Activated naive CD4-positive, alpha-beta T cell treated with Interleukin-2 at 50 U/mL for 16 hours (primary cell): ENCODE measurements at regions not wholly inside any gene's neighbourhood (a gene's known extent, or its start where the extent isn't known, plus 50 kb on each side); places are given as distances from the start of the nearest gene placed in this dataset.
"Not testable (repeated sequence)": the region's sequence is repeated elsewhere in the genome, so short reads cannot be mapped to it uniquely, and the experiment has no call there.

ENCODE experiments used
- DNase-seq: peaks from one replicate; pipeline ENCODE4 v3.0.0-alpha.2; 2020

DNA sequence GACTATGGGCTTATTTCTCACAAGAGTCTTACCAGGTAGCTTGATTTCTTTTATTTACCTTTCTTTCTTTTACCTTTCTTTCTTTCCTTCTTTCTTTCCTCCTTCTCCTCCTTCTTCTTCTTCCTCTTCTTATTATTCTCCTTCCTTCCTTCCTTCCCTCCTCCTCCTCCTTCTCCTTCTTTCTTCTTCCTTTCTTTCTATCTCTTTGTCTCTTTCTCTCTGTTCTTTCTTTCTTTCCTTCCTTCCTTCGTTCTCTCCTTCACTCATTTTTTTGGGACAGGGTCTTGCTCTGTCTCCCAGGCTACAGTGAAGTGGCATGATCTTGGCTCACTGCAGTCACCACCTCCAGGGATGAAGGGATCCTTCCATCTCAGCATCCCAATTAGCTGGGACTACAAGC is 363.6 kb upstream of the MAF start:
- DNase-seq: no peak

DNA sequence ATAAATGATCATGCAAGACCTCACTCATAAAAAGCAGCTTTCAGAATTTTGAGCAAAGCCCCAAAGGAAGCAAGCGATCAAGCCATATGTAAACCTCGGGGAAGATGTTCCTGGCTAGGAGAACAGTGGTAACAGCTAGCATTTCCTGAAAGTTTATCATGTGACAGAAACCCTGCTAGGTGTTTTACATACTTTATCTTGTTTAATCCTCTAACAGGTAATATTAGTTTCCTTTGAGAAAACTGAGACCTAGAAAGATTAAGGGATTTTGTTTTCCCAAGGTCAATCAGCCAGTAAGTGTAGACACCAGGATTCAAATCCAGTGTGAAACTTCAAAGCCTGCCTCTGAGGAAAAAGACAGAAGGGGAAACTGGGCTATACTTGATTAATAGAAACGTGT is 362.4 kb upstream of the MAF start:
- no peak for DNase-seq

DNA sequence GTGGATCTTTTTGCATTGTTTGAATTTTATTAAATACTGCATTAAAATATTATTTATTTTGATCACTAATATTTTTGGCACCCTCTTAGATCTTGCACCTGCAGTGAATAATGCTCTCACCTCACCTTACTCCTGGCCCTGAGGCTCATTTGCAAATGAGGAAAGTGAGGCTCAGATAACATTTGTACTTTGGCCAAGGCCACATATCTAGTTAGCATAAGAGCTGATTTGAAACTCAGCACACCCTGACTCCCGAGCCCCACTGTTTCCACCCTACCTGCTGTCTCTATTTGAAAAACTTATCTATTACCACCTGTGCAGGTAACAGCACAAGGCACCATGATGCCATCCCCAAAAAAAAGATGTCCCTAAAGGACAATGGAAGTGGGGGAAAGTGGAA is 358.7 kb upstream of the MAF start:
- no peak for DNase-seq

DNA sequence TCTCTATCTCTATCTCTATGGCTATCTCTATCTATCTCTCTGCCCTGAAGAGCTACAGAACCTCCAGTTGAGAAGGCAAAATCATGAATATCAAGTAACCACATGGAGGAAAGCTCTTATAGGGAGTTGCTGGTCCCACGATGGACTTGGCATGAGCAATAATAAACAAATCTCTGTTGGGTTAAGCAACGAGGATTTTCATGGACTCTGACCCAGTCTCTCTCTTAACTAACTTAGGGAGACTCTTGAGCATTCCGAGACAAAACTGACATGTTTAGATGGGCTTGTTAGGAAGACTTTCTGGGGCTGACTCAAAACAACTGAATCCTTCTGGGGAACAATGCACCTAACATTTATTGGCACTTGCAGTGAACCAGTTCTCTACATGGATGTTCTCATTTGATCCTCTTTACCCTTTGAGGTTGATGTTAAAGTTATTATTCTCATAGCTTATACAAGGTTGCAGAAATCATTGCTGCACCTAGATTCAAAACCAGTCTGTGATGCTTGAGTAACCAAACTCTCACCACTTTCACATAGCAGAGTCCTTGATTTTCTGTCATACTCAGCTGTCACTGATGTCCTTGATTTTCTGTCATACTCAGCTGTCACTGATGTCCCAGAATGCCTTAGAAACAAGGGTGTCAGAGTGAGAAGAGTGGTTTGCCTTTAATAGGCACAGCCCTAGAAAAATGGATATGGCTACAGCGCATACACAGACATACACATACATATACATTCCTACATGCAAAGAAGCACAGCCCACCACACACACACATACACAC is 354.6 kb upstream of the MAF start:
- no peak for DNase-seq

DNA sequence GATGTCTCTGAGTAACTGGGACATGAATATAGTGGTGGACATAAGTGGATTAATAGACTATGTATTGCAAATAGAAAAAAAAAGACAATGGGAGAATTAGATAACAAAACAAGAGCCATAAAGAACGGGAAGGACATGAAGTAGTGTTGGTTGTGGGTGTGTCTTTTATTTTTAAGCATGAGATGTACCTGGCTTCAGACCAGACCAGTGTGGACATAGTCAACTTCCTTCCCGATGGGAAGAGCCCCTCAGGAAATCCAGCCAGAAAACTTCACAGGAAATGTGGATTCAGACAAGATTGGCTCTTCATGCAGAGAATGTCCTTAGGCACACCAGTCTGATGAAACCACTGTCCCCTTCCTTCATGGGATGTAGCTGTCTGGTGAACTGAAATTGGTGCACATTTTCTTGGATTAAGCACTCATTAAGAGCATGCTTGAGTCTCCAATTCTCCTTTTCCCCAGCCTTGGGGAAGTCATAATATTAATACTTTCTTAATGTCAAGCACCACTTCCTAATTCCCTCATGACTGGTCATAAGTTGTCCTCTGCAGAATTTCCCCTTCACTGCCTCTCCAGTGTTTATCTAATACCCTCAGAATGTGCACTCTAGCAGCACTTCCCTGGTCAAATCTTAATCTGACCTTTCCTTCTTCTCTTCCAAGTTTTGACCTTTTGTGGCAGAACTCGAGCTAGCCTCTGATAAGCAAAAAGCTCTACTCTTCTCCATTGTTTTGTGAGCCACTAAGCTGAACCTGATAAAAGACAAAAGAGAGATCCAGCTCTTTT is 350.6 kb upstream of the MAF start:
- no peak for DNase-seq

DNA sequence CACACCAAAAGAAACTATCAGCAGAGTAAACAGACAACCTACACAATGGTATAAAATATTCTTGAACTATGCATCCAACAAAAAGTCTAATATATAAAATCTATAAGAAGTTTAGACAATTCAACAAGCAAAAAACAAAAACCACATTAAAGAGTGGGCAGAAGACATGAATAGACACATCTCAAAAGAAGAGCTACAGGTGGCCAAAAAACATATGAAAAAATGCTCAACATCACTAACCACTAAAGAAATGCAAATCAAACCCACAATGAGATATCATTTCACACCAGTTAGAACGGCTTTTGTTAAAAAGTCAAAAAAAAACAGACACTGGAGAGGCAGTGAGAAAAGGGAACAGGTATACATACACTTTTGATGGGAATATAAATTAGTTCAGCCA is 348.9 kb upstream of the MAF start:
- DNase-seq: no peak

DNA sequence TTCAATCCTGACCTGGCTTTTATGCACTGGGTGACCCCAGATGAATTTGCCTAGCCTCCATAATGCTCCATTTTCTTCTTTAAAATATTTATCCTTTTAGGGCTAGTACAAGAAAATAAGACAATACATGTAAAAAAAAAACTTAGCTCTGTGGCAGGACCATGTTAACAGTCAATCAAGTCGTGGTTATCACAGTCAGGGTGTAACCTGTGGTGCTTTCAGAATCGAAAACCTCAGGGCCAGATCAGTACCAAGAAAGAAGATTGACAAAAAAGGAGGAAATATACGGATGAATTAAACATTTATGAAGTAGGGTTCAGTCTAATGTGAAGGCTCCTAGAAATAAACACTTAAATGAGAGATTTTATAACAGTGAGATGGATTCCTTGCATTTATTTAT is 347.2 kb upstream of the MAF start:
- no peak for DNase-seq

DNA sequence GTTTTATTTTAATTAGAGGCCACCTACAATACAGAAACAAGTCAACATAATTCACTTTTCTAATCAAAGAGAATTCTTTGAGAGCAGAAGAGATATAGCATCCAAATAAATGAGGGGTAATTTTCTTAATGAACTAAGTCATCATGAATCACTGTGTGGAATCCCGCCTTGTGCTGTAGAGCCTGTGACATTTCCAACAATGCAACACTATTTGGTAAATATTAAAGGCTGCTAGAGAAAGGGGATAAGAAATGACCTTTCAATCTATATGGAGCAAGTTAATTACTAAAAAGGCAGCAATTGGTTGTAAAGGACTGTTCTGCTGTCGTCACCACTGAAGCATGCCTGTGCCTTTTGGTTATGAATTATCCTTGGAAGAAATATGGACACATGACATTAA is 345.7 kb upstream of the MAF start:
- no peak for DNase-seq

DNA sequence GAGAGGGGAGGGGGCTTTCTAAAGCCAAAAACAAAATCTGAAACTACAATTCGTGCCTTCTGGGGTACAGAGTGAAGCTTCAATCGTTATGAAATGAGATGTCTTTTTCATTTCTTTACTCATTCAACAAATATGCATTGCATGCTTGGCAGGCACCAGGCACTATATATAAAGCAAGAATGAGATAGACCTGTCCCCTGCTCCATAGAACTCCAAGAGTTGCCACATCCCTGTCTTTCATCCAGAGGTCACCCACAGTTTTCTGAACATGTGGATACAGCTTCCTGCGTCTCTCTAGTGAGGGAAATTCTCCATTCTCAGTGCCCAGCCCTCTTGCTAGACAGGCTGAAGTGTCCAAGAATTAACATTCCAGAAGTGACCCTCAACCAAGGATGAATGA is 343.2 kb upstream of the MAF start:
- DNase-seq: no peak

DNA sequence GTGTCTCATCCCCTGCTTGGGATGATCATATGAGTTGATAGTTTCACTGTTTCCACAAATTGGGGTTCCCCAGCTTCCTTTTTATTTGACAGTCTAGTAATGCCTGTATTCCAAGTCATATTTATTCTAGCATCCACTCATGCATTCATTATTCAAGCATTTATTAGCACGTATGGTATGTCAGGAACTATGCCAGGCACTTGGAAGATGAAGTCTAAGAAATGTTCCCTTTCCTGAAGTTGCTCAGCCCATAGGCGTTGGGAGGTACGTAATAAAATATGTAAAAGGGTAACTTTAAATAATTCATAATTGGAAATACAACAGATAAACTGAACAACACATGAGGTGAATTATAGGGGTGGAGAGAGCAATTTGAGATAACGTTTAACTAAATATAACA is 338.0 kb upstream of the MAF start:
- DNase-seq: no peak

DNA sequence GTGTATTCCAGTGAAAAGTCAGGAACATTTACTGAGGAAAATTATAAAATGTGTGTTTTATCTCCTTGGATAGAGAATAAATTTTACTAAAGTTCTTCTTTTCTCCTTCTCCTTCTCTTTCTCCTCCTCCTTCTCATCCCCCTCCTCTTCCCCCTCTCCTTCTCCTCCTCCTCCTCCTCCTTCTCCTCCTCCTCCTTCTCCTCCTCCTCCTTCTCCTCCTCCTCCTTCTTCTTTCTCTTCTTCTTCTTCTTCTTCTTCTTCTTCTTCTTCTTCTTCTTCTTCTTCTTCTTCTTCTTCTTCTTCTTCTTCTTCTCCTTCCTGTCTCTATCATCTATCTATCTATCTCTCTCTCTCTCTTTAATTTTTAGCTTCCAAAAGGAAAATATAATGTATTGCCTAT is 337.1 kb upstream of the MAF start:
- not testable (repeated sequence) for DNase-seq

DNA sequence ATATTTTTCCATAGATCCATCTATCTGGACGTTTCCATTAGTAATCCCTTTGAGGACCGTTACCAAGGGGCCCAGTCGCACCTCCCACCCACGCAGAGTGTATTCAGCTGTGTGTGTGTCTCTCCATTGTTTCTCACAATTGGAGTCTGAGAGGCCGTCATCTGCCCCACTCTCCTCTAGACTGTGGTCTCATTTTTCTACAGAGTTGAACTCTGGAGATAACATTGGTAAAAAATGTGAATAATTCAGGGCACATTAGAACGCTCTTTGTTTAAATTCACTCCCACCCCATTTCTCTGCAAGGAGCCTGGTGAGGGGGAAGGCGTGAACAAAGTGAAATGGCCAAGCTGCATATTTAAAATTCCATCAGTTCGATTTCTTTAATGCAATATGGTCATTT is 333.1 kb upstream of the MAF start:
- DNase-seq: no peak

DNA sequence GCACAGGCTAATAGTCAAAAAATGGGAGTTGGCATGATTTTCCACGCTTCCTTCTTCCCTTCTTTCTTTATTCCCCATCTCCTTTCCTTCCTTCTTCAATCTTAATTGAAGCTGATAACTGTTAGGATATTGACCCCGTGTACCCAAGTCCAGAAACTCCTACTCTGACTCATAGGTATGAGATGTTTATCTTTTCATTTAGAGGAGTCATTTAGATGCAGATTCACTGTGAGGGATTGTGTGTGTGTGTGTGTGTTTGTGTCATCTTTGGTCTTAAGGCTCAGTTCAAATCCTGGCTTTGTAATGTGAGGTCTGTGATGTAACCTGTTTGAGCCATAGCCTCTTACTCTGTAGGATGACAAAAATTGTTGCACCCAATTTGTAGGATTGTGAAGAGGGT is 332.0 kb upstream of the MAF start:
- DNase-seq: no peak

DNA sequence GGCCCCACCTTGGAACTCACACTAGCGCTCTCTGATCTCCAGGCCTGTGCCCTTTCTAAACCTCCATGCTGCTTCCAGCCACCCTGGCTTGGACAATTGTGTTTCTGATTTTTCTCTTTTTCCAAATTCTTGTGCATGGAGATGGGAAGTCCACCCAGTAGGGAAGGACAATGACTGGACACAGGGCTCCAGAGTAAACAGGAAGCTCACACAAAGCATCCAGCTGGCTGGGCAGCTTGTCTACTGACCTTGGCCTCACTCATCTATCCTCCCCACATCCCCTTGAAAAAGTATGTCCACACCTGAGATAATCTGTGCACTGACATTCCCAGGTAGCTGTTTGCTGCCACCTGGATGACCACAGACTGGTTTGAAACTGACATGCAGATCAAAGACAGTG is 331.2 kb upstream of the MAF start:
- no peak for DNase-seq

DNA sequence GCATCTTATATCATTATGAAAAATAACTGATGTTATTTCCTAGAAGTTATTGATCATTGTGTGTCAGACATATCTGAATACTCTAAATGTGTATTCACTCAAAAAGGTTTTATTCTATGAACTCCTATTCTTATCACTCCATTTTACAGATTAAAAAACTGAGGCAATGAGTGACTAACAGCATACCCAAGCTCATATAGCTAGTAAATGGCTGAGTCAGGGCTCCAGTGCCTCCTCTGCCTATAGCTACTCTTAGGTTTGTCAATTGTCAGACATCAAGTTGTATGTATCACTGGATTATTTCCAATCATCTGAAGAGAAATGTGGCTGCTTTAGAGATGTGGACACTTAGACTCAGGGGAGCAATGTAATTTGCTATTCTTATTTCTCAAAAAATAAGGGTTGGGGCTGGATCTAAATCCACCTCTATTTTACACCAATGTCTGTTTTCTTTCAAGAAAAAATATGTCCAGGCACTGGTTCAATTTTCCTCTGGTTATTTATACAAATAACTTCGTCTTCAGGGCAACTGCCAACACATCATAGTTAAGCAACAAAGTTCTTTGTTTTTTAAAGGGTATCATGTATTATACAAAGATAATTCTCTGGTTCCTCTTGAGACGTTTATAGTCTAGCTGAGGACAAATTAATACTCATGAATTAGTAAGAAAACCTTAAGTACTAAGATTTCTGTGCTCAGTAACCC is 328.9 kb upstream of the MAF start:
- no peak for DNase-seq

DNA sequence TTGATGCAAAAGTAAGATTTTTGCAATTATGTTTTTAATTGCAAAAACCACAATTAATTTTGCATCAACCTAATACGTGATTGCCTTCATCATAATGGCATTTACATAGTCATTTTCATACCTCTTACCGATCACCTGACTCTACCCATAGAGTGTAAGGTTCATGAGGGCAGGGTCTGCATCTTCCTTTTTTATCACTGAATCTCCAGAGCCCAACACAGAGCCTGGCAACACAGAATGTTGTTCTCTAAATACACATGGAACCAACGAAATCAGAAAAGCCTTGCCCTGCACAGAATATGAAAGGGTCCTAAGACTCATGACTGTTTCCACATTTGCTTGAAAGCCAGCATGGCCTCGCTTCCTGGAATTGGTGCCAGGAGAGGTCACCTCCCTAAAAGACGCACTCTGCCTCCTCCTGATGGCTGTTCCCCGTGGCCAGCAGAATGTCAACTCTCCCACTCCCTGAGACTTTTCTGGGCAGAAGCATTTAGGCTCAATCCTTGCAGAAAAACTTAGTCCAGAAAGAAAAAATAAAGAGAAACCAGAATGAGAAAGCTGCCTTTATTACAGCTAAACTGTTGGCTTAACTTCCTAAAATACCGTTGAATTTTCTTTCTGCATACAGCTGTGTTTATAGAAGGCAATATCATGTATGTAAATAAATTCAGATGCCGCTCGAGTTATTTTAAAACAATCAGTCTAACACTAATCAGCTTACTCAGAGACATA is 327.8 kb upstream of the MAF start:
- no peak for DNase-seq

DNA sequence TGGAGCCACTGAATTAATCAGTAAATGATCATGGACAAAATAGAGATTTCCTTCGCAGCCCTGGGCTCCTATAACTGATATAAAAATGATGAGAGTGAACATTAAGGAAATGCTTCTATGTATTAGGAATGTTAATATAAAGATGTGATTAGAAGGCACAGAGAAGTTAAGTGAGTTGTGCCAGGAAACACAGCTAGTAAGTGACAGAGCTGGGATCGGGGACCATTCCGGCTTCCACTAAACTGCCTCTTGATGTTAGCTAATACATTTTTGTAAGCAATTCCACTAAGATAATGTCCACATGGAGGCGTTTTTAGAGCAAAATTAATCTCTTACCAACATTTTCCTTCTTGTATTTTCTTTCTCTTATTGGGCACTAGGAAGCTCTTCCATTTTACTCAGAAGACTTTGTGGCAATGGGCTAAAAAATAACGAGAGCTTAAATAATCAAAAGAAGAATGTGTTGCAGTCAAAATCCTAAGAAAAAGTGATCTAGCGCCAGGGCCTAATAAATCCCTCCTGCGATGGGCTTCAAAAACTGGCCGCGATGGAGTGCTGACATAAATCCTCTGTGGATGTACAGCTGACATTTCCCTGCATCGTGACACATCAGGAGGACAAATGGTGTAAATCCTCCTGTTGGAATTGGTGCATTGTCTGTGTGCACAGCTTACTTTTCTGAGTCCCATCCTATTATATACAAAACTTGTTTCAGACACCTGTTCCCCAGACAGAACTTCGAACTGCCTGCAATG is 326.1 kb upstream of the MAF start:
- no peak for DNase-seq

DNA sequence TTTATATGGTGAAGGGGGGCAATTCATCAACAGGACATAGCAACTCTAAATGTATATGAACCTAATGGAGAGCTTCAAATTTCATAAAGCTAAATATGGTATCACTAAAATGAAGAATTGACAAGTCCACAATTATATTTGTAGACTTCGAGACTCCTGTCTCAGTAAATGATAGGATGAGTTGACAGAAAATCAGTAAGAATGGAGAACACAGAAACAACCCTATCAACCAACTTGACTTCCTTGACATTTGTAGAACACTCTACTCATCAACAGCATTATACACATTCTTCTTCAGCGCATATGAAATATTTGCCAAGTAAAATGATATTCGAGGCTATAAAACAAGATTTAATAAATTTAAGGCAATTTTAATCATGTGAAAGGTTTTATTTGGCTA is 322.9 kb upstream of the MAF start:
- no peak for DNase-seq

DNA sequence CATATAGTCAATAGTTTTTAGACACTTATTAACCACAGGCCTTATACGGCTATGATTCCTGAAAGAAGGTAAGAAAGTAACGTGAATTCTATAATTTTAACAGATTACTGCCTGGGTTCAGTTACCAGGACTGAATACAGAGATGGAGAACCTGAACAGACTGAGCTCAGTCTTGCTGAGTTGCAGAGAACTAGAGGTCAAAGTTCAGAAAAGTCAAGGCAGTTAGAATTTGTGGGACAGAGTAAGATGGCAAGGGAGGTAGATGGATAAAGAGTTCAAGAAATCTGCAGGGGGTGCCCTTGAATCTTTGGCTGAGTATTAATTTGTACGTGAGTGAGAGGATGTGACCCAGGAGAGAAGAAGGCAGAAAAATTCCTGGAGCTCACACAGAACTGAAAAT is 320.1 kb upstream of the MAF start:
- no peak for DNase-seq

DNA sequence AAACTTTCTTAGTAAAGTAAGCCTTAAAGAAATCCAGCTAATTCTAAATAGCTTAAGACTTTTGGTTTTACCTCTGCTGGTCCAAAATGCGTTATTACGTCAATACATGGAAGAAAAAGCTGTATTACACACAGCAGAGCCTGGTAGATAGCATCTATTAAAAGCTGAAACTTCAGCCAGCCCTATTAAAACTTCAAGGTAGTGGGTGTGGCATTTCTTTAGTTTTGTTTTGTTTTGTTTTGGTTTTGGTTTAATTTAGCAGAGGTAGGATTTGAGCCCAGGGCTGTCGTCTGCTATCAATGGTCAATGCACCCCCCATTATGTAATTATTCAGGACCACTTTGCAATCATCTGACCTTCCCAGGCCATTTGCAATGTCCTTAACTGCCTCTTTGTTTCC is 318.4 kb upstream of the MAF start:
- DNase-seq: no peak

DNA sequence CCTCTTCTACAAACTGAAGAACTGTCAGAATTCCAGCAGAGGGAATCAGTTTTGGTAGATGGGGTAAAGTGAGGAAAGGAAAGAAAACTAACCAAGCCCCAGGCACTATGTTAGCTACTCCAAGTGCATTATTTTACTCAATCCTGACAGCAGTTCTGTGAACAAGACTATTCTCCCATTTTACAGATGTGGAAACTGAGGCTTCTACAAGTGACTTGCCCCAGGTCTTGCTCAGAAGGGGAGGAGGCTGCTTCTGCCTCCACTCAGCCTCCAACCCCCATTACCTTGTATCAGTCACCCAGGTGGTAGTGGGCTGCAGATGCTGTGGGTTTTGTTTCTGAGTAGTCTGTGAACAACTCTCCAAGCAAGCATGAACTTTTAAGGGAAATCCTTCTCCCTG is 315.2 kb upstream of the MAF start:
- no peak for DNase-seq

DNA sequence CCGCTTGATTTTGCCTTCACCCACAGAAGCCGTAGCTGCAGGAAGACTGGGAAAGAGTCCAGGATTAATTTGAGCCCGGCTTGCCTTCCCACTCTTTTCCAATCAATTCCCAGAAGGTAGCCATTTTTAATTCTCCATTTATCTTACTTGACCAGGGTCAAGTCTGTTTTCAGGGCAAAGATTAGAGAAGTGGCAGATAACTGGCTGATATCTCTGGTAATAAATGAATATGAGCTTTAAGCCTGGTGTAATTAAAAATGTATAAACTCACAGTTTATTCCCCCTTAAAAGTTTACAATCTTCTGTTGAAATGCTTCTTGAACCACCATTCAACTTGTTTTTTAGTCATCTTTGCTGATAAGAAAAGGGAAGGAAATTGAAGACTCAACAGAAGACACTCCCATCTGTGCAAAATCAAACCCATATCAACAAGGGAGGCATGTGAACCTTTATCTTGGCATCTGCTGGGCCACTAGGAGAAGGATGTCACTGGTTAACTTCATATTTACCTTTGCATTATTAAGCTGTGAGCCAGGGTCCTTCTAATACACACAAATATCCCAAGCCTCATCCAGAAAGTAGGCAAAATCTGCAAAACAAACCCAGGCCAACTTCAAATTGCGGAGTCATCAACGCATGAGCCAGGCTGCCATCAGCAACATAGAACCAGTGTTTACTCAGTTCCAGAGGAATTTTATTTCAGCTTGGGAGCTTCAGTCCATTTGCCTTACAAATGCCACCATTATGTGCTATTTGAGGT is 314.6 kb upstream of the MAF start:
- DNase-seq: no peak
